H9 (cell line): ENCODE measurements at regions not wholly inside any gene's neighbourhood (a gene's known extent, or its start where the extent isn't known, plus 50 kb on each side); places are given as distances from the start of the nearest gene placed in this dataset.

Experiments
- DNase-seq: peaks from one replicate; pipeline ENCODE4 v3.0.0-alpha.2; 2017
- H2AFZ ChIP-seq: one replicate; pipeline ENCODE4 v1.6.1; 2013; ENCODE audit warnings: mild to moderate bottlenecking, low read length, control low read depth, moderate library complexity
- H2AK5ac ChIP-seq: 2 replicates; pipeline ENCODE4 v1.6.1; 2013; ENCODE audit warnings: low read length, control low read depth, mixed read lengths; ENCODE audit not compliant: insufficient read length
- H2BK120ac ChIP-seq: one replicate; pipeline ENCODE4 v1.6.1; 2013; ENCODE audit warnings: low read depth, mild to moderate bottlenecking, low read length, control low read depth, inconsistent platforms; ENCODE audit not compliant: poor library complexity, severe bottlenecking
- H2BK12ac ChIP-seq: 2 replicates; pipeline ENCODE4 v1.6.1; 2013; ENCODE audit warnings: low read length, control low read depth, mixed read lengths, low read depth; ENCODE audit not compliant: insufficient read length
- H2BK15ac ChIP-seq: 2 replicates; pipeline ENCODE4 v1.6.1; 2013; ENCODE audit warnings: low read depth, low read length, control low read depth
- H2BK20ac ChIP-seq: one replicate; pipeline ENCODE4 v1.6.1; 2013; ENCODE audit warnings: low read depth, mild to moderate bottlenecking, low read length, control low read depth, inconsistent platforms; ENCODE audit not compliant: poor library complexity, severe bottlenecking
- H2BK5ac ChIP-seq: 2 replicates; pipeline ENCODE4 v1.6.1; 2013; ENCODE audit warnings: low read length, control low read depth, mixed read lengths; ENCODE audit not compliant: insufficient read length
- H3K14ac ChIP-seq: 2 replicates; pipeline ENCODE4 v1.6.1; 2013; ENCODE audit warnings: low read length, control low read depth; ENCODE audit not compliant: insufficient read depth
- H3K18ac ChIP-seq: 2 replicates; pipeline ENCODE4 v1.6.1; 2013; ENCODE audit warnings: low read depth, mild to moderate bottlenecking, mixed read lengths, low read length, control low read depth; ENCODE audit not compliant: insufficient read length
- H3K23ac ChIP-seq: 2 replicates; pipeline ENCODE4 v1.6.1; 2013; ENCODE audit warnings: low read length, control low read depth, mixed read lengths, low read depth; ENCODE audit not compliant: insufficient read length
- H3K23me2 ChIP-seq: 2 replicates; pipeline ENCODE4 v1.6.1; 2013; ENCODE audit warnings: low read depth, mild to moderate bottlenecking, mixed read lengths, low read length, control low read depth; ENCODE audit not compliant: insufficient read length, poor library complexity, severe bottlenecking
- H3K27ac ChIP-seq: 2 replicates; pipeline ENCODE4 v1.5.1; 2013; ENCODE audit warnings: low read length, control low read depth, mixed read lengths, low read depth; ENCODE audit not compliant: insufficient read length
- H3K27me3 ChIP-seq: 2 replicates; pipeline ENCODE4 v1.6.1; 2013; ENCODE audit warnings: low read length, control low read depth, inconsistent platforms; ENCODE audit not compliant: insufficient read depth
- H3K4ac ChIP-seq: 2 replicates; pipeline ENCODE4 v1.6.1; 2013; ENCODE audit warnings: low read depth, mild to moderate bottlenecking, control low read depth, inconsistent platforms, low read length, moderate library complexity
- H3K4me1 ChIP-seq: 2 replicates; pipeline ENCODE4 v1.6.1; 2013; ENCODE audit warnings: low read length, control low read depth, inconsistent platforms; ENCODE audit not compliant: insufficient read depth
- H3K4me2 ChIP-seq: 2 replicates; pipeline ENCODE4 v1.6.1; 2013; ENCODE audit warnings: low read length, control low read depth, mixed read lengths; ENCODE audit not compliant: insufficient read length, insufficient read depth
- H3K56ac ChIP-seq: 2 replicates; pipeline ENCODE4 v1.6.1; 2013; ENCODE audit warnings: low read depth, mild to moderate bottlenecking, mixed read lengths, low read length, control low read depth; ENCODE audit not compliant: insufficient read length
- H3K79me1 ChIP-seq: 2 replicates; pipeline ENCODE4 v1.6.1; 2013; ENCODE audit warnings: low read depth, mild to moderate bottlenecking, moderate library complexity, low read length, control low read depth, inconsistent platforms; ENCODE audit not compliant: insufficient read depth, poor library complexity, severe bottlenecking
- H3K79me2 ChIP-seq: 2 replicates; pipeline ENCODE4 v1.6.1; 2013; ENCODE audit warnings: low read length, control low read depth, inconsistent platforms; ENCODE audit not compliant: insufficient read depth
- H3K9ac ChIP-seq: 2 replicates; pipeline ENCODE4 v1.6.1; 2013; ENCODE audit warnings: low read length, control low read depth, mixed read lengths; ENCODE audit not compliant: insufficient read length; ENCODE audit errors: extremely low read depth
- H3K9me3 ChIP-seq: one replicate; pipeline ENCODE4 v1.6.1; 2013; ENCODE audit warnings: low read depth, low read length, inconsistent platforms; ENCODE audit not compliant: control insufficient read depth
- H3T11ph ChIP-seq: one replicate; pipeline ENCODE4 v1.6.1; 2013; ENCODE audit warnings: mild to moderate bottlenecking, low read length, control low read depth, inconsistent platforms
- H4K20me1 ChIP-seq: one replicate; pipeline ENCODE4 v1.6.1; 2013; ENCODE audit not compliant: control insufficient read depth, insufficient read length, insufficient read depth
- H4K5ac ChIP-seq: 2 replicates; pipeline ENCODE4 v1.6.1; 2013; ENCODE audit warnings: low read depth, mild to moderate bottlenecking, mixed read lengths, low read length, control low read depth; ENCODE audit not compliant: insufficient read length
- H4K8ac ChIP-seq: replicated peaks from 2 replicates; pipeline ENCODE4 v1.6.1; 2013; ENCODE audit warnings: low read length, control low read depth, mixed read lengths, low read depth; ENCODE audit not compliant: insufficient read length
- H4K91ac ChIP-seq: 2 replicates; pipeline ENCODE4 v1.6.1; 2013; ENCODE audit warnings: low read depth, mild to moderate bottlenecking, moderate library complexity, mixed read lengths, low read length, control low read depth; ENCODE audit not compliant: insufficient read length
- H3K27ac Mint-ChIP-seq, 3 experiments: 2 replicates in 2 of 3; 3 replicates in 1 of 3; pipeline ENCODE4 v1.8.0; 2020 to 2021; ENCODE audit warnings: mixed read lengths in 3 of 3, mild to moderate bottlenecking in 1 of 3, moderate library complexity in 1 of 3
- H3K27me3 Mint-ChIP-seq: 2 replicates; pipeline ENCODE4 v1.8.0; 2021; ENCODE audit warnings: low read depth, mild to moderate bottlenecking, moderate library complexity, mixed read lengths
- H3K36me3 Mint-ChIP-seq, 3 experiments: 2 replicates in 2 of 3; 3 replicates in 1 of 3; pipeline ENCODE4 v1.8.0; 2020 to 2021; ENCODE audit warnings: low read depth in 3 of 3, mixed read lengths in 3 of 3; ENCODE audit not compliant: insufficient read depth in 1 of 3
- H3K4me1 Mint-ChIP-seq, 2 experiments: 2 replicates each; pipeline ENCODE4 v1.8.0; 2020; ENCODE audit warnings: mixed read lengths in 2 of 2
- H3K4me3 Mint-ChIP-seq, 2 experiments: 2 replicates in 1 of 2; 3 replicates in 1 of 2; pipeline ENCODE4 v1.8.0; 2020 to 2021; ENCODE audit warnings: mild to moderate bottlenecking in 2 of 2, mixed read lengths in 2 of 2, moderate library complexity in 1 of 2
- H3K9me3 Mint-ChIP-seq, 2 experiments: 2 replicates in 1 of 2; 3 replicates in 1 of 2; pipeline ENCODE4 v1.8.0; 2020; ENCODE audit warnings: mild to moderate bottlenecking in 2 of 2, mixed read lengths in 2 of 2, moderate library complexity in 1 of 2
- CTCF ChIP-seq: fragments of 200-600 bp; sonication (generic); conservative IDR thresholded peaks from 3 replicates; pipeline ENCODE4 v1.8.0; 2021; ENCODE audit warnings: antibody characterized with exemption, mild to moderate bottlenecking
- WGBS: extraction: QIAGEN DNeasy Blood & Tissue Kit; methylation state at CpG from one replicate; pipeline ENCODE4 v1.1.7; 2013; ENCODE audit warnings: missing lambda C conversion rate, low lambda C conversion rate, mixed read lengths; ENCODE audit not compliant: insufficient read length; ENCODE audit errors: extremely low coverage; 5-methylcytosine and 5-hydroxymethylcytosine counted together

DNA sequence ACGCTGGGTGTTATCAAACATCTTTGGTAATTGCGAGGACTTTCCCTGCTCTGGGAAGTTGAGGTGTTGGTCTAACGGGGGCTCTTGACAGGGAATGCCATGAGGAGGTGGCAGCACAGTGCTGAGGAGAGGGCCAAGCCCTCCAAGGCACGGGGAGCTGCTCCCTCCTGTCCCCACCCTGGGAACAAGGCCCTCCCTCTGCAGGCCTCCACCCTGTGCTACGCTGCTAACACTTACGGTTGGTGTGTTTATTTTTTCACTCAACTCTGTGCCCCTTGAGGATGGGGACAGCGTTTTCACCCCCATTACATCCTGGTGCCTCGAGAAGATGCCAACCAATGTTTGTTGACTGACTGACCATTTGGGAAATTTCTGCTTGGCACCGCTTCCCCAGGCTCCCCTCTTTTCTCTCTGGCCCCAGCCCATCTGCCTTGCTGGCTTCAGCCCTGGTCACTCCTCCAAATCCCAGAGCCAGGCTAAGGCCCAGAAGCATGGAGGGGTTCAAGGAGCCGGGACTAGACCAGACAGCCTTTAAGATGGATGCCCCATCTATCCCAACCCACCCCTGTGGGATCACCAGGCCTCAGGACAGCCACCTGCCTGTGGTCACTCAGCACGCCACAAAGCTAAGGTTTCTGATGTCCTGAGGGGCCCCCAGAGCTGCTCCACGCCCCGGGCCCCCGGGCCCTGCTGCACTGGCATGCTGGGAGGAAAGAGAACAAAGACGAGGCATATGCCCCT lies 125.7 kb downstream of the BARX1 start:
- H3K4me1 Mint-ChIP-seq = peaks cover 10 to 22% of the 10 kb centered on the region in 2 experiments
- no peak overlapping the region for H2BK120ac ChIP-seq
- peaks cover 17% of the 10 kb centered on the region for H3K27me3 Mint-ChIP-seq
- H3K56ac ChIP-seq = no peak overlapping the region
- H4K91ac ChIP-seq = no peak overlapping the region
- H3K23me2 ChIP-seq = no peaks in the 10 kb centered on the region
- peaks cover 5 to 9% of the 10 kb centered on the region in 2 experiments; a peak in 4 of 5 replicates for H3K9me3 Mint-ChIP-seq
- no peak overlapping the region for H3K4ac ChIP-seq
- no peak overlapping the region for H2AFZ ChIP-seq
- H2BK5ac ChIP-seq = no peak overlapping the region
- no peak overlapping the region for H3T11ph ChIP-seq
- H2AK5ac ChIP-seq = no peak overlapping the region
- H3K27ac ChIP-seq = no peak overlapping the region
- no peaks in the 10 kb centered on the region for H3K79me2 ChIP-seq
- H3K9ac ChIP-seq = no peak overlapping the region
- H2BK20ac ChIP-seq = no peak overlapping the region
- WGBS = no CpG with 5 or more reads among the region's 15 CpGs
- no peak overlapping the region for H2BK15ac ChIP-seq
- no peaks in the 10 kb centered on the region for H3K79me1 ChIP-seq
- no peak for DNase-seq
- no peaks in the 10 kb centered on the region for H3K27me3 ChIP-seq
- H4K5ac ChIP-seq = no peak overlapping the region
- H3K4me3 Mint-ChIP-seq = no peak overlapping the region
- no peak overlapping the region for H3K18ac ChIP-seq
- H3K23ac ChIP-seq = no peak overlapping the region
- no peak overlapping the region for H3K14ac ChIP-seq
- H3K4me2 ChIP-seq = no peak overlapping the region
- H3K36me3 Mint-ChIP-seq = peaks cover 0 to 6% (median 1%) of the 10 kb centered on the region in 3 experiments; a peak in 5 of 7 replicates
- H4K8ac ChIP-seq = no peak overlapping the region
- TF ChIP-seq CTCF = no peak
- H3K9me3 ChIP-seq = no peaks in the 10 kb centered on the region
- H2BK12ac ChIP-seq = no peak overlapping the region
- H3K27ac Mint-ChIP-seq = no peak overlapping the region
- H4K20me1 ChIP-seq = no peaks in the 10 kb centered on the region
- H3K4me1 ChIP-seq = no peaks in the 10 kb centered on the region
